ENCODE measurements at regions not wholly inside any gene's neighbourhood (a gene's known extent, or its start where the extent isn't known, plus 50 kb on each side); places are given as distances from the start of the nearest gene placed in this dataset.
"Not testable (repeated sequence)": the region's sequence is repeated elsewhere in the genome, so short reads cannot be mapped to it uniquely, and the experiment has no call there.

DNA sequence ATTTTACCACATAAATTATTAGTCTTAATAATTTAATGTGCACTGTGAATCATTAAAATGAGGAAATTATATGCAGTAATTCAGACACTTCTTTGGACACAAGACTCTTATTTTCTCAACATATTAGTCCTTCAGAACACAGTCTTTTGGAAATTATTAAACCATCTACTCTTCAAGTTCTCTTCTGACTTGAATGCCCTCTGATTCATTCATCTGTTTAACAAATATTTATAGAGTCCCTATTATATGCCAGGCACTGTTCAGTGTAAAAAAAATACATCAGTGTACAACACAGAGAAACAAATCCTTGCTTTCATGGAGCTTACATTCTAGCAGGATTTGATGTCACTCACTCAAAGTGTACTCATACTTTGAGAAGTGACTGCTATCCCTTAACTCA lies 163.4 kb upstream of the IL12B start:
- no peak for FAIRE-seq
- no peak for DNase-seq (ENCODE audit: insufficient read length, low spot score)

DNA sequence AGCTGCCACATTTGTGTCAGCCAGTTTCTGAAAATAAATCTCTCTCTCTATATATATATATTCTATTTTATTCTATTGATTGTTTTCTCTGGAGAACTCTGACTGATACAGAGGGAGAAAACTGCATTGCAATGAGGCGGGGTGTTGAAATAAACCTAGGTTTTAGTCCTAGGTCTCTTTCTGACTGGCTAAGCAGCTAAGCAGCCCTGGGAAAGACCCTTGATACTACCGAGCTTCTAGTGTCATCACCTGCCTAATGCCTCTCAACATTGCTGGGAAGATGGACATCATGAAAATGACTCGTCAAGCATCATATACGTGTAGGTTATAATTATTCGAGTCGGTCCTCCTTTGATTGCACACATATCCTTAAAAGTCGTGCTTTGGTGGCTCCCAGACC lies 166.5 kb upstream of the IL12B start:
- FAIRE-seq (no peak), DNase-seq (ENCODE audit: insufficient read length, low spot score) (no peak)

DNA sequence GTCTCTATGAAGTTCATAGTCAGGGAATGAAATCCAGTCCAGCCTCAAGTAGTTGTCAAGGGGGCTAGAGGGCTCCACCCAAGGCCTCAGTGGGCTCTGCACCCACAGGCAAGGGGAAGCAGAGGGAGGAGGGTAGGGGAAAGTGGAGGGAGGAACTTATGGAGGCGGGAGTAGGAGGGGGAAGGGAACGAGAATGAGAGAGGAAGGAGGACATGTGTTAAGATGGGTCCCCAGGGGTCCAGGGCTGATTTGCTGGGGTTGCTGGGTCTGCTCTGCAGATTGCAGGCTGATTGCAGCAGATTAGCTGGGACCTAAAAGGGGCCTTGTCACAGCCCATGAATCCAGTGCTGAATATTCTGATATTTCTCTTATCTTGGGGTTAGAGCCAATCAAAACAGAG lies 166.9 kb upstream of the IL12B start:
- DNase-seq (ENCODE audit: insufficient read length, low spot score) (no peak), FAIRE-seq (no peak)

DNA sequence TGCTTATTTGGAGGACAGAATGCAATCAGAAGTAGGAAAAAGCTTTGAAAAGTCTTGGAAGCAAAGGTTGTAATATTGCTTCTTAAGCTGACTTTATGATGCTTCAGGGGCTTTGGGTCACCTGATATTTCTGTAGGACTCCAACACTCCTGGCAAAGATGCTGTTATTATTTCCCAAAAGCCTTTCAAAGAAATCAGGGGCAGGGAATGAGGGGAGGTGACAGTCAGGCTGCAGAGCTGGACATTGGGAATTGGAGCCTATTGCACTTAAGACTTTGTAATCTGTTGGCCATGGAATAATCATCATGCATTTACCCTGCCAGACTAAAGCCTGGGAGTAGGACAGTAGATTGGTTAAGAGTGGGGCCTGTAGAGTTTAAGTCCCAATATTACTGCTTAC lies 168.3 kb upstream of the IL12B start:
- FAIRE-seq (no peak), DNase-seq (ENCODE audit: insufficient read length, low spot score) (no peak)

DNA sequence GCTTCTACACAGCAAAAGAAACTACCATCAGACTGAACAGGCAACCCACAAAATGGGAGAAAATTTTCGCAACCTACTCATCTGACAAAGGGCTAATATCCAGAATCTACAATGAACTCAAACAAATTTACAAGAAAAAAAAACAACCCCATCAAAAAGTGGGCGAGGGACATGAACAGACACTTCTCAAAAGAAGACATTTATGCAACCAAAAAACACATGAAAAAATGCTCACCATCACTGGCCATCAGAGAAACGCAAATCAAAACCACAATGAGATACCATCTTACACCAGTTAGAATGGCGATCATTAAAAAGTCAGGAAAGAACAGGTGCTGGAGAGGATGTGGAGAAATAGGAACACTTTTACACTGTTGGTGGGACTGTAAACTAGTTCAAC lies 171.8 kb upstream of the IL12B start:
- not testable (repeated sequence) for FAIRE-seq; DNase-seq (ENCODE audit: insufficient read length, low spot score)

DNA sequence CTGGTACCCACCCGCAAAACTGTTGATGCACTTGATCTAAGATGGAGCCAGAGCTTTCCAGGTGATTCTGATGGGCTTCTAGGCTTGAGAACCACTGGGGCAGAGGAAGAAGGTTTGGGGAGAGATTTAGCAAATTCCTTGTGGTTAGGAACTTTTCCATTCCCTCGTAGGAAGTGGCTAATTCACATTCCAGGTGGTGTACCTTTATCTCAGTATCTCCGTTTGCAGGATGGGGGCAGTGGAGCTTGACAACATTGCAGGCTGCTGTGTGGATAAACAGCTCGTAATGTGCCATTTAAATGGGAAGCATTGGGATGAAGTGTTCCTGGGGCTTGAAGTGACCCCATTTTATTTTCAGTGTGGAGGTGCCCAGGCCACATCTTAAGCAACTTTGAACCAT lies 172.9 kb upstream of the IL12B start:
- no peak for DNase-seq (ENCODE audit: insufficient read length, low spot score)
- FAIRE-seq: no peak

DNA sequence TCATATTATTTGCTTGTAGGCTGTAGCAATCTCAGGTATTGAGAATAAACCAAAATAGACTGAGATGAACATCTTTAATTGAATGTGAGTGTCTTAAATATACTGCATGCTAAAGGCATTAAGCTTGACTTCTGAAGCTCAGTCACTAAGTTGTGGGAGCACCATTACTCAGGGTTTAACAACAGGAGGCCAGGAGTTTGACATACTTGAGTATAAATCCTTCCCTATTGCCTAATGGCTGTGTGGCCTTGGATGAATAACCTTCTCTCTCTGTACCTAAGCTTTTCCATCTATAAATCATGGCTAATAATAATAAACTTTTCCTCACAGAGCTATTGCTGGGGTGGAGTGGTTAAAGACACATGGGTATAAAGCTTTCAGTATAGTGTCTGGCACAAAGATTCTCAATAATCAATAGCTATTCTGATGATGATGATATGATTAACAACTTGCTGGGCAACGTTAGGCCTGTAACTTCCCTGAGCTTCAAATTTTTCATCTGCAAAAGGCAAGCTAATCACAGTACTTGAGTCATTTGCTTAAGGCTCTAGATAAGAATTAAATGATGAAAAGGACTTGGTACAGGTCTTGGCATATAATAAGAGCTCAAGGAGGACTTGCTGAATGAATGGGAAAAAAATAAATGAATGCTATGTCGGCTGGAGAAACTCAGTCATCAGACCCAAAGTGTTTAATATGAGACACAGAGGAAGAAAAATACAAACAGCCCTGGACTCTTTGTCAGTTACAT lies 174.0 kb upstream of the IL12B start:
- FAIRE-seq: no peak
- DNase-seq (ENCODE audit: insufficient read length, low spot score): no peak

DNA sequence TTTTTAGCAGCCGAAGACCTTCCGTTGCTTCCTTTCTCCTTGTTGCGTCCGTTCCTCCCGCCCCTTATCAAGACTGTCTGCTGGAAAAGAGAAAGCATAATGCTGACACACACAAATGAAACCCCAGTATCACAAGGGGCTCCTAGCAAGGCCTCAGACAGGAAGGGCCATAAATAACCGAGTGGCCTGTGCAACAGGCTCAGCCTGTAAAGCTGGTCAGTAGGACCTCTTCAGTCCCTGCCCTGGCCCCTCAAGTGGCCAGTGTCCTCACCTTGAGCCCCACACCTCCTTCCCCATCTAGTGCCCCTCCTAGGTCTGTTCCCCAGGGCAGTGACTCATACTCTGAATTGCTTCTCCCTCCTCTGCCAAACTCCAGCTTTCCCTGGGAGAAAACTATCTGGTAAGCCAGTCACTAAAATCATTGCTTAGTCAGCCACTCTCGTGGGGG lies 174.6 kb upstream of the IL12B start:
- FAIRE-seq: peak; percentile 60
- peak; percentile 17 for DNase-seq (ENCODE audit: insufficient read length, low spot score)

DNA sequence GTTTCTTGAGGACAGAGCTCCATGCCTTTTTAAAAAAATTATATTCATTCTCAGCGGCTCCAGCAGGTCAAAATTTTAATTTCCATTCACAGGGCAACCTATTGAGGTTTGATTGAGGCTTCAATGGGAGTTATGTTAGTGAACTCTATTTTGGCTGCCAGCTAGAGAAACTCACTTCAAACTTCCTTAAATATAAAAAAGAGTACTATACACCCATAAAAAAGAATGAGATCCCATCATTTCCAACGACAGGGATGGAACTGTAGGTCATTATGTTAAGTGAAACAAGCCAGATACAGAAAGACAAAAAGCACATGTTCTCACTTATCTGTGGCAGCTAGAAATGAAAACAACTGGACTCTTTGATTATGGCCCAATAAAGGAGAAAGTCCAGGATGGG lies 176.8 kb upstream of the IL12B start:
- DNase-seq (ENCODE audit: insufficient read length, low spot score): no peak
- no peak for FAIRE-seq

DNA sequence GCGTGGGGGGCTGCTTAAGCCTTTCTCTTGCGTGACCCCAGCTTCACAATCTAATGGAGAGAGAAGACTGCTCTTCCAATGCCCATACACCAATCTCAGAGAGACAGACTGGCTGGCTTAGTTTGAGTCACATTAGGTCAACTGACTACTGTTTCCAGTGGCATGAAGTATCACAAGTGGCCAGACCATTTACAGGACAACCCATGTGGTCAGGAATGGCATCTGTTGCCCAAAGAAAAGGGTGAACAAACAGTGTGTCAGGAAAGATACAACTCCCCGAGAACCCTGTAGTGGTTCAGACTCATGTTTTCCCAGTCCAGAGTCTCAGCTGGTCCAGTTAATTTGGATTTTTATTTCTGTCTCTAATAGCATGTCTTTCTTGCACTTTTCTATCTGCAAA lies 177.4 kb upstream of the IL12B start:
- DNase-seq (ENCODE audit: insufficient read length, low spot score): no peak
- no peak for FAIRE-seq

DNA sequence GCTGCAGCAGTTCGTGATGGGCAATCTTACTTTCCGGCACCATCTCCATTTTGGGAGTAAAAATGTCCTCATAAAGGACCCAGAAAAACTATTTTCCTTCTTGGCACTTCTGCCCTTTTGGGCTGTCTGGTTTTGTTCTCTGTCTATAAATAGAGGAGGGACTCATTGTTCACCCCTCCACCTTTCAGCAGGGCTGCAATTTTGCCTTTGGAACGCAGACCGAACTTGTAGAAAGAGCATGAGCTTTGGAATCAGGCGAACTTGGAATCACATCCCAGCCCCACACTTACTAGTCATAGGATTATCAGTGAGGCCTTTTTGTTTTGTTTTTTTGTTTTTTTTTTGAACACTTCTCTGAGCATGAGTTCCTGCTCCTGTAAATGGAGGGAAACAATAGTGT lies 178.1 kb upstream of the IL12B start:
- DNase-seq (ENCODE audit: insufficient read length, low spot score) (no peak), FAIRE-seq (no peak)

DNA sequence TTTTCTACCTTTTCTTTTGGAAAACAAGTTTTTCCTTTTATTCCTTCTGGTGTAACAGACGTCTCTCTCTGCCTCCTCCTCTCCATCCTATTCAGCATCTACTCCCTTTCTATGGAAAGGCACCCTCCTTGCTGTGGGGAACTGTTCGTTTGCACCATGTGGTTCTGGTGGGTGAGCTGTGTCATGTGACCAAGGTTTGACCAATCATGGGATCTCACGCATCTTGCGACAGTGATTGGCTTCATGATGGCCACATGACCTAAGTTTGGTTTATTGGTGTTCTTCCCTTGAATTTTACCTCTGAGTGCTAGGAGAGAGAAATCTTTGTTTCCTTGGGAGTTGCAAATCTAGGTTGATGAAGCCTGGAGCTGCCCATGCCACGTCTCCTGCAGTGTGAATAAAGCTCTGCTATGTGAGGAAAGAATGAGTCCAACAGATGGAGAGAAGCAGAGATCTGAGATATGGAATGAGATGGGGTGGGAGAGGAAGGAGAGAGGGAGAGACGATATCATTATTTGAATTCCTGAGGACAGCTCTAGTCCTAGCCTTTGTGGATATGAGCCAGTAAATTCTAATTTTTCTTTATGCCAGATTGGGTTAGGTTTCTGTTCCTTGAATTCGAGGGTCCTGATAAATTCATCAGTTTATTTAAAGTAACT lies 178.8 kb upstream of the IL12B start:
- peak; percentile 9 for FAIRE-seq

DNA sequence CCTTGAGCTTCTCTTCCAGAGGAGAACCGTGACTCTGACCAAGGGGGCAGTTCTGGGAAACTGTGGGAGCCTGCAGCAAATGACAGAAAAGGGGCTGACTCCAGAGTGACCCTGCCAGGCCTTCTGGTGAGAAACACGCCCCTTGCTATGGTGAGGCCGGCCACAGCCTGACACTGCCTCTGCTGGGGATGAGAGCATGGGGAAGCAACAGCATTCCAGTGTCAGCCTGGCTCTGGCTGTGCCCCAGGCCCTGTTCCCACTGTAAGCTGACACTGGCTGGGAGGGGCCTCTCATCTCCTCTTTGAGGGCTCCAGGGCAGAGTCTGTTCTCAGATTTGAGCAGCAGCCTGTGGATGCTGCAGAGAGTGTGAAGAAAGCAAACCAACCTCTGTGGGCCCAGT lies 180.0 kb upstream of the IL12B start:
- DNase-seq (ENCODE audit: insufficient read length, low spot score) (peak; percentile 88), FAIRE-seq (peak; percentile 82)

More for the DNA sequence above, 178.8 kb upstream of the IL12B start:
- DNase-seq (ENCODE audit: insufficient read length, low spot score): no peak

DNA sequence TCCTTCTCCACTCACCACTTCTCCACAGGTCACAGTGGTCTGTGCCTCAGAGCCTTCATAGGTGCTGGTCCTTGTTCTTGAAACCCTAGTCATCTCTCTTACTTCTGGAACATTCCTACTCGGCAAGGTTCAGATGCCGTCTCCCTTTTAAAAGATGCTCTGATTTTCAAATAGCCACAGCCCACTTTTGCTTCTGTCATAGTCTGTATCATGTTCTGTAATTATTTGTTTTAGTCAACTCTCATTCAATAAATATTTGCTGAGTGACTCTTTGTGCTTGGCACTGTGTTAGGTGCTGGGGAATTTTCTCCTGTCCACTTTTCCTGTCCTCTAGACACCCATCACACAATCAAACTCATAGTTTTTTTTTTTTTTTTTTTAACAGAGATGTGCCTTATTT lies 181.3 kb upstream of the IL12B start:
- FAIRE-seq (no peak), DNase-seq (ENCODE audit: insufficient read length, low spot score) (no peak)

DNA sequence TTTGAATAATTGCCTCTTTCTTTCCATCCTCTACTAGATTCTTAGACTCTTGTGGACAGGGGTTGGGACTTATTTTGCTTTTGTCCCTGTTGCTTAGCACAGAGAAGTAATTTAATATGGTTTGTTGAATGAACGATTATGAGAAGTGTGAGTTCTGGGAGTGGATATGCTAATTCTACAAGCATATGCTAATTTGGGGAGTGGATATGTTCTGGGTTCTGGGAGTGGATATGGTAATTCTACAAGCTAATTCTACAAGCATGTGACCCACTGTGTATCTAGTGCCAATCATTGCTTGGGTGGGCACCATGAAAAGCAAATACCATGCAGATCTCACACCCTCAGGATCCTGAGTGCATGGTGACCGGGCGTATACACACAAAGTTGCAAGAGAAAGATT lies 181.8 kb upstream of the IL12B start:
- DNase-seq (ENCODE audit: insufficient read length, low spot score) (no peak), FAIRE-seq (no peak)

DNA sequence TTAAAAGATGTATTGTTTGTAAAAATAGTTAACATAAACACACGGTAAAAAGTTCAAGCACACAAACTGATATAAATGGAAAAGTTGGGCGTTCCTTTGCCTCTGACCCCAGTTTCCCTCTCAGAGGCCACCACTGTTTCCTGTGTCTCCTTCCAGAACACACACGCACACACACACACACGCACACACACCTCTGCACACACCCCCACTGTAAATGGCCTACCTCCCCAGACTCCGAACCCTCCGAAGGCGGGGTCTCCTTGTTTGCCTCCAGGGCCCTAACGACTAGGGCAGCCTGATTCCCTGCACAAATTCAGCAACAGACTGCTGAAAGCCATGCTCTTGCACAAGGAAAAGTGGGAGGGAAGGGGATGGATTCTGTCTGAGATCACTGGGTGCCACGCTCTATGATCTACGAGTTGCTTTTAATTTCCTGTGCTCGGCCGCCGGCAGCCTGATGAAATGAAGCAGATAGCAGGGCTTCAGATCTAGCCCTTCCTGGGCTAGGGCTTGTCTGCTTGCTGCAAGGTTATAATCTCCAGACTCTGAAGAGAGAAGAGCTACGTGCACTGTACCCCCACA lies 184.0 kb upstream of the IL12B start:
- no peak for FAIRE-seq
- no peak for DNase-seq (ENCODE audit: insufficient read length, low spot score)

DNA sequence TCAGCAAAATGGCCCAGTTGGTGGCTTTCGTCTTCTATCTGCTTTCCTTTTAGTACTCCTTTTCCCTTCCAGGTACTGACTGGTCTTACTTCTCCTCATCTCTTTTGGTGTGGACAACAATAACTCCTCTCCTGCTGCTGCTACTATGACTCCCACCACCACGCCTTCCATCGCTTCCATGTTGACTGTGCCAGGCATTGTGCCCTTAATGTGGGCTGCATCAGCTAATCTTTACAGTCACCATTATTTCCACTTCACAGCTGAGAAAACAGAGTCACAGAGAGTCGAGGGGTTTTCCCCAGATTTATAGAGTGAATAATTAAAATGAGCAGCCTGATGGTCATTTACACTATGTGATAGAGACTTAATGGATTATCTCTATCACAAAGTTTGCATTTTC lies 184.9 kb upstream of the IL12B start:
- no peak for FAIRE-seq
- no peak for DNase-seq (ENCODE audit: insufficient read length, low spot score)

DNA sequence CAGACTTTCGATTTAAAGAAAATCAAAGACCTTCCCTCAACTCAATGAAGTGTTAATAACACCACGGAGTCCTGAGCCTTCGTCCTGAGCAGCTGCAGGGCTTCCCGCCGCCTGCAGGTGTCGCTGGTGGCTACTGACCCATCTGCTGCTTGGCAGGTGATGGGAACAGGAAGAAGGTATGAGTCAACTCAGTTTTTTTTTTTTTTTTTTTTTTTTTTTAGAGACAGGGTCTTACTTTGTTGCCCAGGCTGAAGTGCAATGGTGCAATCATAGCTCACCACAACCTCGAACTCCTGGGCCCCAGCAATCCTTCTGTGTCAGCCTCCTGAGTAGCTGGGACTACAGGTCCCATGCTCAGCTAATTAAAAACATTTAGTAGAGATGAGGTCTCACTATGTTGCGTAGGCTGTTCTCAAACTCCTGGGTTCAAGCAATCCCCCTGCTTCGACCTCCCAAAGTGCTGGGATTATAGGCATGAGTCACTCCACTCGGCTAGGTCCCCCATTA lies 185.7 kb upstream of the IL12B start:
- peak; percentile 34 for DNase-seq (ENCODE audit: insufficient read length, low spot score)
- no peak for FAIRE-seq

DNA sequence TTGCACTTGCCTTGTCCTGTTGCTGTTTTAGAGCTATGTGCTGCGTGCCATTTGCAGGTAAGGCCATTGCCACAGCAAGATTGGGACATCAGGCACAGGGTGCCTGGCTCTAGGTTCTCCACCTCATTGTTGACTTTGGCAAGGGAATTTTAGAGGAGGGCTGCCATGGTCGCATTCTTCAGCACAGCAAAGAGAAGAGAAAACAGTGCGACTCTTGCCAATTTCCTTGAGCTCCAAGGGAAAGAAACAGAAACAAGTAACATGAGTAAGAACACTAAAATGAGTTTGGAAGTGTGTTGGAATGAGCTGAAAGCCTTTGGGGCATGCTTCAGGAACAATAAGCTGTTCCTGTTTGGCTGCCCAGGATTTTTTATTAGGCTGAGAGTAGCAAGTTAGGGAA lies 188.1 kb upstream of the IL12B start:
- no peak for DNase-seq (ENCODE audit: insufficient read length, low spot score)
- no peak for FAIRE-seq

DNA sequence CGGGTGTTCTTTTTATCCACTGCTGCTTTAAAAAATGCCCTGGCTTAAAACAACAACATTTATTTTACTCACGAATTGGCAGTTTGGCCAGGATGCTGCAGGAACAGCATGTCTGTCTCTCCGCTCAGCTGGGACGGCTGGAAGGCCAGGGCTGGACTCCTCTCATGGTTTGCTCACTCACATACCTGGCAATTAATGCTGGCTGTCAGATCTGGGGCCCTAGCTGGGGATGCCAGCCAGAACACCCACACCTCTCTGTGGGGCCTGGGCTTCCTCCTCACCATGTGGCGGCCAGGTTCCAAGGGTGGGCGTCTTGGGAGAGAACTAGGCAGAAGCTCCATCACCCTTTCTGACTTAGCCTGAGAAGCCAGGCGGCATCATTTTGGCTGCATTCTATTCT lies 189.1 kb upstream of the IL12B start:
- DNase-seq (ENCODE audit: insufficient read length, low spot score) (no peak), FAIRE-seq (no peak)

DNA sequence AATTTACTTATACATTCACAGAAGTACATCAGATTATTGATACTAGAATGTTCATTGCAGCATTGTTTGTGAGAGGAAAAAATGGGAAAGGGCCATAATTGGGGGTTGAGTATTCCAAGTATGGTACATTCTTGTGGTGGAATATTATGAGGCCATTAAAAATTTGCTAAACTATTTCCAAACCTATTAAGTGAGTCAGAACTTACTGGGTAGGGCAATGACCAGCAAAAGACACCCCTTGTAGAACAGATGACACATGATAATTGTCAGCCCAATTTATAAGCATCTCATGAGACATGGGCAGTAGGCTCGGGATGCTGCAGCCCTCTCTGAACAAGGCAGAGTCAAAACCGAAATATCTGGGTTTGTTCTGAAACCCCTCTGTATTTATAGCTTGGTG lies 192.6 kb upstream of the IL12B start:
- DNase-seq (ENCODE audit: insufficient read length, low spot score): no peak
- FAIRE-seq: no peak

DNA sequence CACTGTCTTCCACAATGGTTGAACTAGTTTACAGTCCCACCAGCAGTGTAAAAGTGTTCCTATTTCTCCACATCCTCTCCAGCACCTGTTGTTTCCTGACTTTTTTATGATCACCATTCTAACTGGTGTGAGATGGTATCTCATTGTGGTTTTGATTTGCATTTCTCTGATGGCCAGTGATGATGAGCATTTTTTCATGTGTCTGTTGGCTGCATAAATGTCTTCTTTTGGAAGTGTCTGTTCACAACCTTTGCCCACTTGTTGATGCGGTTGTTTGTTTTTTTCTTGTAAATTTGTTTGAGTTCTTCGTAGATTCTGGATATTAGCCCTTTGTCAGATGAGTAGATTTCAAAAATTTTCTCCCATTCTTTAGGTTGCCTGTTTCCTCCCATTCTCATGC lies 194.0 kb upstream of the IL12B start:
- not testable (repeated sequence) for FAIRE-seq; DNase-seq (ENCODE audit: insufficient read length, low spot score)
